Breast epithelium (tissue), 3 donors: ENCODE measurements at regions not wholly inside any gene's neighbourhood (a gene's known extent, or its start where the extent isn't known, plus 50 kb on each side); places are given as distances from the start of the nearest gene placed in this dataset.

Experiments used
- POLR2A ChIP-seq: fragments of 450-650 bp; IDR thresholded peaks from one replicate; pipeline ENCODE4 v1.6.1; 2016; ENCODE audit warnings: antibody characterized with exemption, mild to moderate bottlenecking, moderate library complexity
- POLR2AphosphoS5 ChIP-seq, 3 donors: sonication (generic); formaldehyde crosslinking; IDR thresholded peaks; one replicate each; pipeline ENCODE4 v1.6.1; 2017; ENCODE audit warnings: antibody characterized with exemption in 3 of 3
- TF ChIP-seq, protein P1 (sequence below), 3 donors: fragments of 450-650 bp; IDR thresholded peaks; one replicate each; pipeline ENCODE4 v1.5.1; 2016 to 2017; ENCODE audit warnings: antibody characterized with exemption in 3 of 3, mild to moderate bottlenecking in 3 of 3, moderate library complexity in 3 of 3

DNA sequence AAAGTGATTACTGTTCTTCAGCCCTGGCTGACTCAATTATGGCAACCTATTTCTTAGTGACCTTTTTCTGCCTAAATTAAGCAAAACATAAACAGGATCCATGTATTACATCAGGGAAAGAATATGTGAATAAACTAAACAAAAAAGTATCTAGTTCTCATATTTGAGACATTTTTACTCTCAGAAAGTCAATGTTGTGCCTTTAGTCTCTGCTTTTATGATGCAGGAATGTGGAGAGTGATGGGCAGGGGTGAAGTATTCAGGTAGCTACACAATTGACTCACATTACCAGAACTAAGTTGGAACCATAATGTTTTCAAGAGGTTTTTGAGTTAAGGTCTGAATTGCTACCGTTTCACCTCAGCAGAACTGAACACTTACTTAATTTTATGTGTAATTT is 462.7 kb upstream of the CXADR start:
- TF ChIP-seq, protein P1, sequence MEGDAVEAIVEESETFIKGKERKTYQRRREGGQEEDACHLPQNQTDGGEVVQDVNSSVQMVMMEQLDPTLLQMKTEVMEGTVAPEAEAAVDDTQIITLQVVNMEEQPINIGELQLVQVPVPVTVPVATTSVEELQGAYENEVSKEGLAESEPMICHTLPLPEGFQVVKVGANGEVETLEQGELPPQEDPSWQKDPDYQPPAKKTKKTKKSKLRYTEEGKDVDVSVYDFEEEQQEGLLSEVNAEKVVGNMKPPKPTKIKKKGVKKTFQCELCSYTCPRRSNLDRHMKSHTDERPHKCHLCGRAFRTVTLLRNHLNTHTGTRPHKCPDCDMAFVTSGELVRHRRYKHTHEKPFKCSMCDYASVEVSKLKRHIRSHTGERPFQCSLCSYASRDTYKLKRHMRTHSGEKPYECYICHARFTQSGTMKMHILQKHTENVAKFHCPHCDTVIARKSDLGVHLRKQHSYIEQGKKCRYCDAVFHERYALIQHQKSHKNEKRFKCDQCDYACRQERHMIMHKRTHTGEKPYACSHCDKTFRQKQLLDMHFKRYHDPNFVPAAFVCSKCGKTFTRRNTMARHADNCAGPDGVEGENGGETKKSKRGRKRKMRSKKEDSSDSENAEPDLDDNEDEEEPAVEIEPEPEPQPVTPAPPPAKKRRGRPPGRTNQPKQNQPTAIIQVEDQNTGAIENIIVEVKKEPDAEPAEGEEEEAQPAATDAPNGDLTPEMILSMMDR (IDR thresholded peaks at IDR 0.05): no peak
- TF ChIP-seq POLR2A (no peak), POLR2AphosphoS5 (IDR thresholded peaks at IDR 0.05) (no peak)
